Body of pancreas (tissue), 4 donors: ENCODE measurements at regions not wholly inside any gene's neighbourhood (a gene's known extent, or its start where the extent isn't known, plus 50 kb on each side); places are given as distances from the start of the nearest gene placed in this dataset. TPM values are rescaled to one million over a fixed set of nuclear protein-coding genes. Genes with fewer than 3 reads are reported as not detected.

Source experiments
- ATAC-seq: fragments of 150-250 bp; one replicate; pipeline ENCODE4 v1.9.1; 2016
- DNase-seq, 4 donors: peaks; one replicate each; pipeline ENCODE4 v3.0.0-alpha.2; 2019
- H3K27ac ChIP-seq, 4 donors: fragments of 200-600 bp; sonication (generic); 1 replicate in 3 of 4; 2 replicates in 1 of 4; pipeline versions ENCODE4 v1.5.1 to v1.6.1; 2016 to 2019; ENCODE audit warnings: mild to moderate bottlenecking in 1 of 4, mixed read lengths in 1 of 4, moderate library complexity in 1 of 4
- H3K27me3 ChIP-seq, 2 donors: fragments of 200-600 bp; sonication (generic); one replicate each; pipeline ENCODE4 v1.6.0; 2016; ENCODE audit warnings: mild to moderate bottlenecking in 1 of 2
- H3K36me3 ChIP-seq, 2 donors: fragments of 200-600 bp; sonication (generic); replicated peaks in 1 of 2; 2 replicates each; pipeline ENCODE4 v1.5.1; 2016; ENCODE audit warnings: low read depth in 2 of 2; ENCODE audit not compliant: insufficient read depth in 1 of 2
- H3K4me1 ChIP-seq: fragments of 200-600 bp; sonication (generic); one replicate; pipeline ENCODE4 v1.6.0; 2016
- H3K4me3 ChIP-seq, 2 donors: fragments of 200-600 bp; sonication (generic); 1 replicate in 1 of 2; 2 replicates in 1 of 2; pipeline ENCODE4 v1.5.1; 2016 to 2019
- H3K9me3 ChIP-seq, 3 donors: fragments of 200-600 bp; sonication (generic); 1 replicate in 2 of 3; 2 replicates in 1 of 3; pipeline ENCODE4 v1.5.1; 2016
- POLR2A ChIP-seq, 3 donors: fragments of 450-650 bp; IDR thresholded peaks; one replicate each; pipeline ENCODE4 v1.6.1; 2016; ENCODE audit warnings: antibody characterized with exemption in 3 of 3, mild to moderate bottlenecking in 2 of 3
- WGBS, 2 donors: methylation state at CpG; one replicate each; pipeline ENCODE4 v1.1.5; 2017; 5-methylcytosine and 5-hydroxymethylcytosine counted together
- intact Hi-C: fragments of 100-400 bp; cut with DNase I; formaldehyde crosslinking; loops from one replicate; pipeline ENCODE4 v1.15.1; 2023
- small RNA-seq: library from RNA; depleted of rRNA; stranded (forward); fragments of <200 nt; gene quantifications from one replicate; pipeline ENCODE3, GENCODE V24; 2016
- TF ChIP-seq, protein P1 (sequence below), 7 experiments: fragments of 450-650 bp in 4 of 7; fragments of 200-600 bp in 3 of 7; sonication (generic) in 3 of 7; IDR thresholded peaks; one replicate each; pipeline ENCODE4 v1.5.1; 2016 to 2019; ENCODE audit warnings: antibody characterized with exemption in 7 of 7

DNA sequence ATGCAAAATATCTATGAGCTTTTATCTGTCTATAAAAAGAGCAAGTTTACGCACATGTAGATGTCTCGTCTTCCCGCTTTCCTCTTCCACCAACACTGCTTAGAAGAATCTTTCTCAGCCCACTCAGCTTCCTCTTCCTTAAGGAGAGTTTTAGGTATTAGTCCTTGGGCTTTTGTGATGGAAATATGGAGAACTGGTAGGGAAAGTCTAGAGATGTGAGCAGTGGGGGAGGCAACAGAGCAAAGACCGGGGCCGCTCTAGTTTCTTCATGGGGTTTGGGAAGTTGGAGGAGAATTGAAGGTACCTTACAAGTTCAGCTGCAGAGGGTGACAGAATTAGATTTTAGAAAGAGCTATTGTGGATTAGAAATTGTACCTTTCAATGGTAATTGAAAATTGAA lies 56.3 kb upstream of the CPNE8 start:
- Histone ChIP-seq H3K27me3 (no peaks in the 10 kb centered on the region), H3K4me3 (no peak overlapping the region), H3K36me3 (no peaks in the 10 kb centered on the region), H3K4me1 (no peaks in the 10 kb centered on the region), H3K27ac (no peak overlapping the region), H3K9me3 (no peaks in the 10 kb centered on the region)
- 81% methylated on average over 5 of the region's 5 CpGs for WGBS, 2 donors
- intact Hi-C loops, result no loop called here
- TF ChIP-seq, protein P1, sequence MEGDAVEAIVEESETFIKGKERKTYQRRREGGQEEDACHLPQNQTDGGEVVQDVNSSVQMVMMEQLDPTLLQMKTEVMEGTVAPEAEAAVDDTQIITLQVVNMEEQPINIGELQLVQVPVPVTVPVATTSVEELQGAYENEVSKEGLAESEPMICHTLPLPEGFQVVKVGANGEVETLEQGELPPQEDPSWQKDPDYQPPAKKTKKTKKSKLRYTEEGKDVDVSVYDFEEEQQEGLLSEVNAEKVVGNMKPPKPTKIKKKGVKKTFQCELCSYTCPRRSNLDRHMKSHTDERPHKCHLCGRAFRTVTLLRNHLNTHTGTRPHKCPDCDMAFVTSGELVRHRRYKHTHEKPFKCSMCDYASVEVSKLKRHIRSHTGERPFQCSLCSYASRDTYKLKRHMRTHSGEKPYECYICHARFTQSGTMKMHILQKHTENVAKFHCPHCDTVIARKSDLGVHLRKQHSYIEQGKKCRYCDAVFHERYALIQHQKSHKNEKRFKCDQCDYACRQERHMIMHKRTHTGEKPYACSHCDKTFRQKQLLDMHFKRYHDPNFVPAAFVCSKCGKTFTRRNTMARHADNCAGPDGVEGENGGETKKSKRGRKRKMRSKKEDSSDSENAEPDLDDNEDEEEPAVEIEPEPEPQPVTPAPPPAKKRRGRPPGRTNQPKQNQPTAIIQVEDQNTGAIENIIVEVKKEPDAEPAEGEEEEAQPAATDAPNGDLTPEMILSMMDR (IDR thresholded peaks at IDR 0.05), result no peak
- TF ChIP-seq POLR2A (IDR thresholded peaks at IDR 0.05), result no peak
- no peak for DNase-seq
- no peak for ATAC-seq

DNA sequence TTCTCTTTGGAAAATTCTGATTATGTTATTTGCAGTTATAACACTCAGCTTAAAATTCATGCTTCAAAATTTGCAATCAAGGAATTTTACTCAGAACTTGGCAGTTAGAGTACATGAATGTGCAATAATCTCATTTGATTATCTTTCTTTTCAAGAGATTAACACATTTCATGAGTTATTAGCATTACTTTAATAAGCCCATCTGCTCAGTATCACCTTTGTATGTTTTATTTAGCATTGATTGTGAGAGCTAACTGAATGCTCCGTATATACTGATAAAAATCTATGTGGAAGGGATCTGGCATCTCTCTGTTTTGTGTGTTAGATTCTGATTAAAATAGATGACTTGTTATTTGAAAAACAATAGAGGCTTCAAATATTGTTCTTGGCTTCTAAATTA lies 55.6 kb upstream of the CPNE8 start:
- Histone ChIP-seq H3K36me3 (no peaks in the 10 kb centered on the region), H3K4me3 (no peak overlapping the region), H3K9me3 (no peaks in the 10 kb centered on the region), H3K27me3 (no peaks in the 10 kb centered on the region), H3K4me1 (no peaks in the 10 kb centered on the region), H3K27ac (no peak overlapping the region)
- ATAC-seq (no peak), DNase-seq (no peak)
- no peak for TF ChIP-seq POLR2A (IDR thresholded peaks at IDR 0.05)
- TF ChIP-seq, protein P1 (IDR thresholded peaks at IDR 0.05), result no peak
- intact Hi-C loops, result no loop called here
- 19 to 22% methylated on average over 1 of the region's 1 CpG for WGBS, 2 donors

DNA sequence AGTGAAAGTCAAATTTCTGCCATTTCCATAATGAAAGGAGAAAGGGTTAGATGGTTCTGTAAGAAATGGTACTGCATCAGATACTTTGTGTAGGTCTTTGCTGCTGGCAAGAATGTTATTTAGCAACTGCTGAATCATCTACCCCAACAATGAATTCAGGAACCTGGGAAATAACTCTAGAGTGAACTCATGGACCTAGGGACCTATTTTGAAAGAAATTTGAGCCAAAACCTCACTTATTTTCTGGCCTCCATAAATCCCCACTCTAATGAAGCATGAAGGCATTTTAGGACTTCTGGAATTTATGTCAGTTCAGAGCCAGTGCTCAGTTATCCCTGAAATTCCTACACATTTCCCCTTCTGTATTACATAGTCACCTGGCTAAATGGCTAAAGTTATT lies 50.9 kb upstream of the CPNE8 start:
- TF ChIP-seq, protein P1 (IDR thresholded peaks at IDR 0.05), result no peak
- no peak for TF ChIP-seq POLR2A (IDR thresholded peaks at IDR 0.05)

More for the DNA sequence above, 50.9 kb upstream of the CPNE8 start:
- no peak for DNase-seq
- Histone ChIP-seq H3K4me3 (no peak overlapping the region), H3K4me1 (no peaks in the 10 kb centered on the region), H3K9me3 (peaks cover 0 to 6% (median 0%) of the 10 kb centered on the region in 3 donors), H3K36me3 (no peaks in the 10 kb centered on the region), H3K27me3 (no peaks in the 10 kb centered on the region), H3K27ac (no peak overlapping the region)
- intact Hi-C loops, result no loop called here
- ATAC-seq, result no peak

Small RNAs in the stretch of these regions (small RNA-seq; reads per million reads assigned to genes)
- not detected for gene AC084373.1
